B cell (primary cell): ENCODE measurements at regions not wholly inside any gene's neighbourhood (a gene's known extent, or its start where the extent isn't known, plus 50 kb on each side); places are given as distances from the start of the nearest gene placed in this dataset.

Experiments
- ATAC-seq: fragments of 200-7000 bp; cut with Tn5 transposase; one replicate; pipeline ENCODE4 v1.10.0; 2021; ENCODE audit warnings: low read depth, mild to moderate bottlenecking, moderate number of reproducible peaks, moderate library complexity
- CTCF ChIA-PET: fragments of 350-600 bp; sonication (Branson Sonifier 250); formaldehyde crosslinking; loops from one replicate; lab custom pipeline; 2021; ENCODE audit warnings: antibody characterized with exemption, inconsistent platforms; lab: Charles Lee
- POLR2A ChIA-PET: fragments of 350-600 bp; sonication (Branson Sonifier 250); formaldehyde crosslinking; loops from one replicate; lab custom pipeline; 2021; ENCODE audit warnings: antibody characterized with exemption; lab: Charles Lee
- DNase-seq: peaks from one replicate; pipeline ENCODE4 v3.0.0; 2013
- H2AFZ ChIP-seq: 2 replicates; pipeline ENCODE4 v1.6.1; 2012; ENCODE audit warnings: mild to moderate bottlenecking, low read depth, low read length; ENCODE audit not compliant: insufficient read depth, poor library complexity, severe bottlenecking
- H3K27ac ChIP-seq, 2 donors: 1 replicate in 1 of 2; 2 replicates in 1 of 2; pipeline ENCODE4 v1.5.1; 2012 to 2013; ENCODE audit warnings: low read length in 2 of 2, mild to moderate bottlenecking in 2 of 2, moderate library complexity in 1 of 2
- H3K27me3 ChIP-seq, 4 experiments: fragments of 200-600 bp in 1 of 4; sonication (generic) in 1 of 4; replicated peaks in 1 of 4; 1 replicate in 2 of 4; 2 replicates in 2 of 4; pipeline versions ENCODE4 v1.6.1 to v1.7.0; 2013 to 2016; ENCODE audit warnings: low read length in 3 of 4, mild to moderate bottlenecking in 2 of 4, mixed read lengths in 1 of 4, moderate library complexity in 1 of 4; ENCODE audit not compliant: insufficient read depth in 4 of 4, control insufficient read depth in 3 of 4; ENCODE audit errors: control extremely low read depth in 1 of 4
- H3K36me3 ChIP-seq, 2 experiments: replicated peaks in 1 of 2; 1 replicate in 1 of 2; 2 replicates in 1 of 2; pipeline versions ENCODE4 v1.6.1 to v1.7.1; 2013; ENCODE audit warnings: low read length in 1 of 2; ENCODE audit not compliant: insufficient read depth in 2 of 2, control insufficient read depth in 1 of 2; ENCODE audit errors: control extremely low read depth in 1 of 2, extremely low read depth in 1 of 2
- H3K4me1 ChIP-seq, 2 donors: fragments of 200-600 bp in 1 of 2; sonication (generic) in 1 of 2; 1 replicate in 1 of 2; 2 replicates in 1 of 2; pipeline versions ENCODE4 v1.5.1 to v1.6.1; 2013 to 2017; ENCODE audit warnings: low read length in 2 of 2; ENCODE audit not compliant: control insufficient read depth in 2 of 2, insufficient read depth in 2 of 2
- H3K4me2 ChIP-seq: replicated peaks from 2 replicates; pipeline ENCODE3; 2012; ENCODE audit warnings: mild to moderate bottlenecking, low read depth, low read length; ENCODE audit not compliant: poor library complexity, severe bottlenecking
- H3K4me3 ChIP-seq, 5 experiments: fragments of 200-600 bp in 1 of 5; sonication (generic) in 1 of 5; 1 replicate in 3 of 5; 2 replicates in 2 of 5; pipeline versions ENCODE4 v1.5.1 to v1.7.0; 2011 to 2016; ENCODE audit warnings: low read length in 4 of 5, mild to moderate bottlenecking in 4 of 5, low read depth in 2 of 5, control low read depth in 1 of 5, moderate library complexity in 1 of 5; ENCODE audit not compliant: insufficient read depth in 1 of 5; ENCODE audit errors: control extremely low read depth in 1 of 5, extremely low read depth in 1 of 5
- H3K79me2 ChIP-seq: fragments of 200-600 bp; sonication (generic); one replicate; pipeline ENCODE4 v1.6.0; 2016; ENCODE audit warnings: low read length; ENCODE audit not compliant: control insufficient read depth, insufficient read depth
- H3K9ac ChIP-seq: fragments of 200-600 bp; sonication (generic); 2 replicates; pipeline ENCODE4 v1.6.1; 2017; ENCODE audit warnings: mild to moderate bottlenecking, low read length, moderate library complexity
- H3K9me3 ChIP-seq, 3 donors: one replicate each; pipeline versions ENCODE4 v1.6.1 to v1.7.1; 2013; ENCODE audit warnings: low read length in 2 of 3; ENCODE audit not compliant: control insufficient read depth in 2 of 3, insufficient read depth in 1 of 3; ENCODE audit errors: control extremely low read depth in 1 of 3
- H4K20me1 ChIP-seq: 2 replicates; pipeline ENCODE4 v1.6.0; 2012; ENCODE audit warnings: mild to moderate bottlenecking, low read length; ENCODE audit not compliant: insufficient read depth, control insufficient read depth, poor library complexity, severe bottlenecking
- H3K27ac Mint-ChIP-seq: one replicate; pipeline ENCODE4 v1.8.0; 2021; ENCODE audit warnings: mixed read lengths
- H3K27me3 Mint-ChIP-seq: one replicate; pipeline ENCODE4 v1.8.0; 2021; ENCODE audit warnings: mixed read lengths
- H3K4me1 Mint-ChIP-seq: one replicate; pipeline ENCODE4 v1.8.0; 2021; ENCODE audit warnings: mixed read lengths
- H3K4me3 Mint-ChIP-seq: one replicate; pipeline ENCODE4 v1.8.0; 2021; ENCODE audit warnings: mixed read lengths
- H3K9me3 Mint-ChIP-seq: one replicate; pipeline ENCODE4 v1.8.0; 2022; ENCODE audit warnings: mixed read lengths; ENCODE audit not compliant: insufficient read depth
- CTCF ChIP-seq: fragments of 200-600 bp; IDR thresholded peaks from one replicate; pipeline ENCODE4 v1.8.0; 2022; ENCODE audit warnings: antibody characterized with exemption, mild to moderate bottlenecking
- EZH2 ChIP-seq: IDR thresholded peaks from 2 replicates; pipeline ENCODE4 v1.6.1; 2012; ENCODE audit warnings: borderline replicate concordance, low read depth, mild to moderate bottlenecking, moderate library complexity, low read length; ENCODE audit not compliant: insufficient read depth, poor library complexity, severe bottlenecking
- WGBS: methylation state at CpG from one replicate; pipeline ENCODE4 v1.1.5; 2013; ENCODE audit warnings: missing lambda C conversion rate; ENCODE audit not compliant: insufficient coverage; 5-methylcytosine and 5-hydroxymethylcytosine counted together
- intact Hi-C: fragments of 100-400 bp; cut with micrococcal nuclease; formaldehyde crosslinking; loops from one replicate; pipeline ENCODE4 v1.10.0; 2022

- TF ChIP-seq CTCF (no peak), EZH2 (no peak)
- no peak overlapping the region for H3K27ac Mint-ChIP-seq
- Histone ChIP-seq H4K20me1 (no peaks in the 10 kb centered on the region), H3K4me1 (no peaks in the 10 kb centered on the region), H3K4me3 (no peak overlapping the region), H3K27me3 (no peaks in the 10 kb centered on the region), H3K9ac (no peak overlapping the region), H2AFZ (no peak overlapping the region), H3K9me3 (peaks cover 0 to under 1% (median 0%) of the 10 kb centered on the region in 3 donors), H3K36me3 (no peaks in the 10 kb centered on the region), H3K4me2 (no peak overlapping the region), H3K79me2 (no peaks in the 10 kb centered on the region), H3K27ac (no peak overlapping the region)
- H3K4me3 Mint-ChIP-seq, result no peak overlapping the region
- no peak for ATAC-seq
- DNase-seq, result no peak
- ChIA-PET CTCF (no interaction called here), POLR2A (no interaction called here)
- intact Hi-C loops, result no loop called here
- H3K9me3 Mint-ChIP-seq, result no peaks in the 10 kb centered on the region
- WGBS, result 93% methylated on average over 2 of the region's 5 CpGs
- H3K4me1 Mint-ChIP-seq, result no peaks in the 10 kb centered on the region
- H3K27me3 Mint-ChIP-seq, result no peaks in the 10 kb centered on the region
These were observed 93.6 kb upstream of the CHODL start for GRCh38 chr21:18151046-18151445.

GRCh38 chr21:18148401-18148800 lies 96.2 kb upstream of the CHODL start:
- ChIA-PET POLR2A (no interaction called here), CTCF (no interaction called here)
- intact Hi-C loops, result no loop called here
- Histone ChIP-seq H4K20me1 (no peaks in the 10 kb centered on the region), H3K27ac (no peak overlapping the region), H3K9me3 (peaks cover 0 to 2% (median 0%) of the 10 kb centered on the region in 3 donors), H3K9ac (no peak overlapping the region), H3K79me2 (no peaks in the 10 kb centered on the region), H3K4me3 (no peak overlapping the region), H3K4me1 (no peaks in the 10 kb centered on the region), H3K4me2 (no peak overlapping the region), H3K27me3 (no peaks in the 10 kb centered on the region), H3K36me3 (no peaks in the 10 kb centered on the region), H2AFZ (no peak overlapping the region)
- TF ChIP-seq EZH2, result no peak
- no peak for TF ChIP-seq CTCF
- no peaks in the 10 kb centered on the region for H3K9me3 Mint-ChIP-seq
- H3K4me1 Mint-ChIP-seq, result no peaks in the 10 kb centered on the region
- no peaks in the 10 kb centered on the region for H3K27me3 Mint-ChIP-seq
- no peak overlapping the region for H3K4me3 Mint-ChIP-seq
- ATAC-seq (no peak), DNase-seq (no peak)
- no peak overlapping the region for H3K27ac Mint-ChIP-seq
